PC-3 (cell line): ENCODE measurements at regions not wholly inside any gene's neighbourhood (a gene's known extent, or its start where the extent isn't known, plus 50 kb on each side); places are given as distances from the start of the nearest gene placed in this dataset.

Source experiments
- CTCF ChIP-seq: fragments of 300-600 bp; sonication (generic); conservative IDR thresholded peaks from 2 replicates; pipeline ENCODE4 v1.5.1; 2017; ENCODE audit warnings: antibody characterized with exemption, low read depth, mild to moderate bottlenecking, low read length
- EZH2 ChIP-seq: fragments of 300-600 bp; sonication (generic); IDR thresholded peaks from one replicate; pipeline ENCODE4 v1.6.1; 2017; ENCODE audit warnings: antibody characterized with exemption, mild to moderate bottlenecking, low read length; ENCODE audit not compliant: unreplicated experiment
- EZH2phosphoT487 ChIP-seq: fragments of 300-600 bp; sonication (generic); IDR thresholded peaks from 2 replicates; pipeline ENCODE4 v1.6.1; 2018; ENCODE audit warnings: mild to moderate bottlenecking, antibody characterized with exemption, low read length, borderline replicate concordance

GRCh38 chr1:89440911-89441310, 77.1 kb downstream of the GBP6 start:
- TF ChIP-seq CTCF (no peak), EZH2 (no peak), EZH2phosphoT487 (no peak)
